ENCODE measurements at regions not wholly inside any gene's neighbourhood (a gene's known extent, or its start where the extent isn't known, plus 50 kb on each side); places are given as distances from the start of the nearest gene placed in this dataset.

DNA sequence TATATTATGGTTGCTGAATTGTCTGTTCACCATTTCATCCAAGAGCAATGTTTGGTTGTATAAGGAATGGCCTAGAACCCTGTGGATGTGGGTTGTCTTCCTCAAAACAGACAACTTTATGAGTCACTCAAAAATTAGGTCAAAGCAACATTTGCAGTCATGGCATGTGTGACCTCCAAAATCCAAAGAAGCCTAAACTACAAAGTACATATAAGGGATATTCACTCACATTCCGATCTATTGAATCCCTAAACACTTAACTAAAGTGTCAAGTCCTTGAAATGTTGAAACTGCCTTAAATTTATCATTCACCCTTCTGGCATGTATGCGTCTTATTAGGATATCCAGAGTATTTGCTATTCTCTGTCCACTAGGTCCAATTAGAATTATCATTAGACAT is 491.5 kb downstream of the NUF2 start:
- TF ChIP-seq POLR2A (IDR thresholded peaks at IDR 0.05; ENCODE audit: low read depth, low read length) (no peak), SPI1 (IDR thresholded peaks at IDR 0.05; ENCODE audit: low read depth, low read length) (no peak), POLR2AphosphoS5 (IDR thresholded peaks at IDR 0.05; ENCODE audit: low read depth, low read length) (no peak), TAF1 (IDR thresholded peaks at IDR 0.05; ENCODE audit: low read depth, low read length) (no peak)
